Smooth muscle cell (in vitro differentiated cells): ENCODE measurements at regions not wholly inside any gene's neighbourhood (a gene's known extent, or its start where the extent isn't known, plus 50 kb on each side); places are given as distances from the start of the nearest gene placed in this dataset.

Experiments used
- DNase-seq: peaks from one replicate; lab custom pipeline; 2025; ENCODE audit not compliant: unreplicated experiment; lab: John Stamatoyannopoulos, UW
- H2AFZ ChIP-seq: fragments of 200-600 bp; sonication (generic); 2 replicates; pipeline ENCODE4 v1.6.0; 2016; ENCODE audit warnings: antibody characterized with exemption, low read depth, mild to moderate bottlenecking
- H3F3A ChIP-seq: fragments of 200-600 bp; sonication (generic); 2 replicates; pipeline ENCODE4 v1.6.0; 2017; ENCODE audit warnings: antibody characterized with exemption, low read depth
- H3K27ac ChIP-seq: fragments of 200-600 bp; sonication (generic); 2 replicates; pipeline ENCODE4 v1.5.1; 2016; ENCODE audit warnings: low read depth, mild to moderate bottlenecking
- H3K27me3 ChIP-seq: fragments of 200-600 bp; sonication (generic); 2 replicates; pipeline ENCODE4 v1.6.1; 2016; ENCODE audit warnings: low read depth, mild to moderate bottlenecking
- H3K36me3 ChIP-seq: fragments of 200-600 bp; sonication (generic); 2 replicates; pipeline ENCODE4 v1.5.1; 2016; ENCODE audit warnings: low read depth
- H3K4me1 ChIP-seq: fragments of 200-600 bp; sonication (generic); 2 replicates; pipeline ENCODE4 v1.5.1; 2016; ENCODE audit warnings: low read depth
- H3K4me2 ChIP-seq: fragments of 200-600 bp; sonication (generic); 2 replicates; pipeline ENCODE4 v1.6.0; 2016; ENCODE audit warnings: mild to moderate bottlenecking
- H3K4me3 ChIP-seq: fragments of 200-600 bp; sonication (generic); 2 replicates; pipeline ENCODE4 v1.5.1; 2016; ENCODE audit warnings: mild to moderate bottlenecking
- H3K79me2 ChIP-seq: fragments of 200-600 bp; sonication (generic); 2 replicates; pipeline ENCODE4 v1.6.0; 2016; ENCODE audit warnings: low read depth, mild to moderate bottlenecking
- H3K9ac ChIP-seq: fragments of 200-600 bp; sonication (generic); 2 replicates; pipeline ENCODE4 v1.6.0; 2016; ENCODE audit warnings: low read depth
- H3K9me3 ChIP-seq: fragments of 200-600 bp; sonication (generic); replicated peaks from 2 replicates; pipeline ENCODE4 v1.5.1; 2016; ENCODE audit warnings: low read depth
- H4K20me1 ChIP-seq: fragments of 200-600 bp; sonication (generic); 2 replicates; pipeline ENCODE4 v1.6.0; 2016; ENCODE audit warnings: low read depth
- CTCF ChIP-seq: fragments of 200-600 bp; sonication (generic); IDR thresholded peaks from 2 replicates; pipeline ENCODE4 v1.5.1; 2017; ENCODE audit warnings: borderline replicate concordance, mild to moderate bottlenecking, antibody characterized with exemption; ENCODE audit not compliant: insufficient read depth, poor library complexity, severe bottlenecking
- WGBS: methylation state at CpG from one replicate; pipeline ENCODE4 v1.1.7; 2016; ENCODE audit warnings: low lambda C conversion rate; 5-methylcytosine and 5-hydroxymethylcytosine counted together

- 87% methylated on average over 3 of the region's 3 CpGs for WGBS
- Histone ChIP-seq H3K27me3 (no peaks in the 10 kb centered on the region), H3K9me3 (no peaks in the 10 kb centered on the region), H3K36me3 (no peaks in the 10 kb centered on the region), H3K9ac (no peak overlapping the region), H3K4me3 (no peak overlapping the region), H4K20me1 (no peaks in the 10 kb centered on the region), H3K4me2 (no peak overlapping the region), H3F3A (no peaks in the 10 kb centered on the region), H2AFZ (no peak overlapping the region), H3K4me1 (no peaks in the 10 kb centered on the region), H3K27ac (no peak overlapping the region), H3K79me2 (no peaks in the 10 kb centered on the region)
- DNase-seq, result no peak
- no peak for TF ChIP-seq CTCF
These were observed 309.1 kb upstream of the MAP2 start for GRCh38 chr2:209114588-209115240.

- Histone ChIP-seq H3K9me3 (no peaks in the 10 kb centered on the region), H4K20me1 (no peaks in the 10 kb centered on the region), H2AFZ (no peak overlapping the region), H3K79me2 (no peaks in the 10 kb centered on the region), H3K9ac (no peak overlapping the region), H3K4me3 (no peak overlapping the region), H3K4me1 (no peaks in the 10 kb centered on the region), H3K36me3 (no peaks in the 10 kb centered on the region), H3K27ac (no peak overlapping the region), H3F3A (no peaks in the 10 kb centered on the region), H3K4me2 (no peak overlapping the region), H3K27me3 (no peaks in the 10 kb centered on the region)
- DNase-seq, result no peak
- no peak for TF ChIP-seq CTCF
- WGBS, result 90% methylated on average over 2 of the region's 2 CpGs
These were observed 302.2 kb upstream of the MAP2 start for GRCh38 chr2:209121691-209122090.

- H3K9ac ChIP-seq, result no peak overlapping the region
- H4K20me1 ChIP-seq, result no peaks in the 10 kb centered on the region
- no peaks in the 10 kb centered on the region for H3K27me3 ChIP-seq
- WGBS, result 54% methylated on average over 1 of the region's 1 CpG
- H2AFZ ChIP-seq, result no peak overlapping the region
- TF ChIP-seq CTCF, result no peak
- H3K36me3 ChIP-seq, result no peaks in the 10 kb centered on the region
- no peaks in the 10 kb centered on the region for H3K79me2 ChIP-seq
- no peaks in the 10 kb centered on the region for H3F3A ChIP-seq
- no peak for DNase-seq
- H3K9me3 ChIP-seq, result no peaks in the 10 kb centered on the region
- no peak overlapping the region for H3K4me2 ChIP-seq
- no peaks in the 10 kb centered on the region for H3K4me1 ChIP-seq
- H3K27ac ChIP-seq, result peak overlapping the region; percentile 45
- H3K4me3 ChIP-seq, result no peak overlapping the region
These were observed 298.6 kb upstream of the MAP2 start for GRCh38 chr2:209125291-209125690.

- no peaks in the 10 kb centered on the region for H3K27me3 ChIP-seq
- H3K4me3 ChIP-seq, result no peak overlapping the region
- no peak overlapping the region for H3K27ac ChIP-seq
- H3F3A ChIP-seq, result no peaks in the 10 kb centered on the region
- no peak overlapping the region for H2AFZ ChIP-seq
- no peaks in the 10 kb centered on the region for H4K20me1 ChIP-seq
- no peak overlapping the region for H3K9ac ChIP-seq
- no peaks in the 10 kb centered on the region for H3K4me1 ChIP-seq
- no peak for DNase-seq
- H3K9me3 ChIP-seq, result no peaks in the 10 kb centered on the region
- TF ChIP-seq CTCF, result no peak
- no peaks in the 10 kb centered on the region for H3K79me2 ChIP-seq
- H3K36me3 ChIP-seq, result no peaks in the 10 kb centered on the region
- 30% methylated on average over 3 of the region's 3 CpGs for WGBS
- H3K4me2 ChIP-seq, result no peak overlapping the region
These were observed 285.8 kb upstream of the MAP2 start for GRCh38 chr2:209138079-209138478.
